ENCODE measurements at regions not wholly inside any gene's neighbourhood (a gene's known extent, or its start where the extent isn't known, plus 50 kb on each side); places are given as distances from the start of the nearest gene placed in this dataset.
A peak's percentile ranks its signal among the peaks of the same experiment; 100 is the strongest.

DNA sequence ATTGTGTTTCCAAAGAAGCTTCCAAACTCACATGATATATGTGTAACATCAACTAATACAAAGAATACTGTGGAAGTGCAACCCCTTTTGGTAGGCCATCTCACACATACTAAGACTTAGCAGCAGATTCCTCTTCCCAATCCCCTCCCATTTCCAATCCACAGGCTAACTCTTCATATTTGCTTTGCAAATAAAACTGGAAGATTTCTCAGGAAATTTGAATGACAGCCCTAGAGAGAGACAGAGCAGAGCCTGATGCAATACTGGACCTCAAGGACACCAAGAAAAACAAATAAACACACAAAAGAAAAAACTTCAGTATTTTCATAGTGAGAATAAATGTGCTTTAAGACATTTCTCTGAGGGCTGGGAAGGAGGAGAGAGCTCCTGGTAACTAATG, 190.2 kb upstream of the BRINP3 start:
- H3K27me3 ChIP-seq (ENCODE audit: control insufficient read depth in 1 of 2, insufficient read depth in 2 of 2, low read length in 2 of 2): no peaks in the 10 kb centered on the region
- no peak overlapping the region for H2AFZ ChIP-seq (ENCODE audit: low read length)
- no peak overlapping the region for H3K9ac ChIP-seq (ENCODE audit: insufficient read depth, low read depth, low read length)
- H3K36me3 ChIP-seq (replicated peaks in 1 of 2; ENCODE audit: control insufficient read depth in 1 of 2, insufficient read depth in 2 of 2, low read length in 2 of 2): no peaks in the 10 kb centered on the region
- H3K79me2 ChIP-seq (ENCODE audit: insufficient read depth, low read length): no peaks in the 10 kb centered on the region
- DNase-seq (ENCODE audit: low spot score): peak; percentile 35
- ATAC-seq: peak; percentile 82
- CTCF ChIA-PET (ENCODE audit: low intra/inter-chr PET ratio, low total read pairs): no interaction called here
- in situ Hi-C loops (cut with HindIII; ENCODE audit: extremely low pct_ligation_motif_present, low pct_unique_long_range_greater_than_20kb) (no loop called here), intact Hi-C loops (cut with micrococcal nuclease; ENCODE audit: unreplicated experiment) (no loop called here)
- no peak overlapping the region for H3K4me3 ChIP-seq (replicated peaks in 1 of 3; ENCODE audit: insufficient read depth in 1 of 3, low read depth in 2 of 3, low read length in 3 of 3)
- no TSS peak for BruUV-seq (replicated peaks)
- no peaks in the 10 kb centered on the region for H3K9me3 ChIP-seq (ENCODE audit: low read length)
- H3K4me1 ChIP-seq (ENCODE audit: insufficient read depth, low read length): peaks cover 10% of the 10 kb centered on the region
- peak; percentile 51 for FAIRE-seq
- H4K20me1 ChIP-seq (ENCODE audit: insufficient read depth, low read length): no peaks in the 10 kb centered on the region
- H3K27ac ChIP-seq (ENCODE audit: extremely low read length, insufficient read depth, low read length): no peak overlapping the region
- POLR2A ChIA-PET: no interaction called here
- H3K4me2 ChIP-seq (ENCODE audit: low read depth, low read length): no peak overlapping the region
- TF ChIP-seq PBX2 (CRISPR knock-in tag; IDR thresholded peaks at IDR 0.05) (peak; percentile 66; the same call in 1 of the 2 replicates), BCL6 (CRISPR knock-in tag; IDR thresholded peaks at IDR 0.05) (peak; percentile 73), FOXJ3 (CRISPR knock-in tag; IDR thresholded peaks at IDR 0.05; ENCODE audit: borderline replicate concordance) (peak; percentile 55; the same call in 1 of the 2 replicates), ZFP36L1 (CRISPR knock-in tag; IDR thresholded peaks at IDR 0.05) (no peak), FOXA3 (CRISPR knock-in tag; IDR thresholded peaks at IDR 0.05) (0 out of 2 replicates have a peak, but pooled peaks have one; percentile 8), CEBPG (CRISPR knock-in tag; IDR thresholded peaks at IDR 0.05) (peak; percentile 72), SOX6 (IDR thresholded peaks at IDR 0.05) (no peak), SOX6 (CRISPR knock-in tag; IDR thresholded peaks at IDR 0.05) (0 out of 2 replicates have a peak, but pooled peaks have one; percentile 22), ZNF546 (CRISPR knock-in tag; conservative IDR thresholded peaks at IDR 0.05) (no peak), ZNF766 (CRISPR knock-in tag; IDR thresholded peaks at IDR 0.05; ENCODE audit: borderline replicate concordance) (no peak), EP300 (IDR thresholded peaks at IDR 0.05; ENCODE audit: low read depth in 2 of 2, low read length in 2 of 2) (0 out of 4 replicates have a peak, but pooled peaks of 1 of the 2 experiments have one; percentile 18), EP300 (CRISPR knock-in tag; IDR thresholded peaks at IDR 0.05; ENCODE audit: borderline replicate concordance) (no peak), CCAR2 (optimal IDR thresholded peaks at IDR 0.05; ENCODE audit: low read depth, low read length) (no peak), SOX13 (IDR thresholded peaks at IDR 0.05) (no peak), SOX13 (CRISPR knock-in tag; conservative IDR thresholded peaks at IDR 0.05 in 1 of 2, IDR thresholded peaks at IDR 0.05 in 1 of 2) (peak in 1 of 2 experiments; percentile 44; a peak in 2 of 4 replicates), GATAD2A (CRISPR knock-in tag; IDR thresholded peaks at IDR 0.05) (peak; percentile 72)
- TF ChIP-seq, protein P1, sequence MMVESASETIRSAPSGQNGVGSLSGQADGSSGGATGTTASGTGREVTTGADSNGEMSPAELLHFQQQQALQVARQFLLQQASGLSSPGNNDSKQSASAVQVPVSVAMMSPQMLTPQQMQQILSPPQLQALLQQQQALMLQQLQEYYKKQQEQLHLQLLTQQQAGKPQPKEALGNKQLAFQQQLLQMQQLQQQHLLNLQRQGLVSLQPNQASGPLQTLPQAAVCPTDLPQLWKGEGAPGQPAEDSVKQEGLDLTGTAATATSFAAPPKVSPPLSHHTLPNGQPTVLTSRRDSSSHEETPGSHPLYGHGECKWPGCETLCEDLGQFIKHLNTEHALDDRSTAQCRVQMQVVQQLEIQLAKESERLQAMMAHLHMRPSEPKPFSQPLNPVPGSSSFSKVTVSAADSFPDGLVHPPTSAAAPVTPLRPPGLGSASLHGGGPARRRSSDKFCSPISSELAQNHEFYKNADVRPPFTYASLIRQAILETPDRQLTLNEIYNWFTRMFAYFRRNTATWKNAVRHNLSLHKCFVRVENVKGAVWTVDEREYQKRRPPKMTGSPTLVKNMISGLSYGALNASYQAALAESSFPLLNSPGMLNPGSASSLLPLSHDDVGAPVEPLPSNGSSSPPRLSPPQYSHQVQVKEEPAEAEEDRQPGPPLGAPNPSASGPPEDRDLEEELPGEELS (CRISPR knock-in tag; IDR thresholded peaks at IDR 0.05): peak; percentile 46; the same call in 1 of the 2 replicates
- TF ChIP-seq, protein P2, sequence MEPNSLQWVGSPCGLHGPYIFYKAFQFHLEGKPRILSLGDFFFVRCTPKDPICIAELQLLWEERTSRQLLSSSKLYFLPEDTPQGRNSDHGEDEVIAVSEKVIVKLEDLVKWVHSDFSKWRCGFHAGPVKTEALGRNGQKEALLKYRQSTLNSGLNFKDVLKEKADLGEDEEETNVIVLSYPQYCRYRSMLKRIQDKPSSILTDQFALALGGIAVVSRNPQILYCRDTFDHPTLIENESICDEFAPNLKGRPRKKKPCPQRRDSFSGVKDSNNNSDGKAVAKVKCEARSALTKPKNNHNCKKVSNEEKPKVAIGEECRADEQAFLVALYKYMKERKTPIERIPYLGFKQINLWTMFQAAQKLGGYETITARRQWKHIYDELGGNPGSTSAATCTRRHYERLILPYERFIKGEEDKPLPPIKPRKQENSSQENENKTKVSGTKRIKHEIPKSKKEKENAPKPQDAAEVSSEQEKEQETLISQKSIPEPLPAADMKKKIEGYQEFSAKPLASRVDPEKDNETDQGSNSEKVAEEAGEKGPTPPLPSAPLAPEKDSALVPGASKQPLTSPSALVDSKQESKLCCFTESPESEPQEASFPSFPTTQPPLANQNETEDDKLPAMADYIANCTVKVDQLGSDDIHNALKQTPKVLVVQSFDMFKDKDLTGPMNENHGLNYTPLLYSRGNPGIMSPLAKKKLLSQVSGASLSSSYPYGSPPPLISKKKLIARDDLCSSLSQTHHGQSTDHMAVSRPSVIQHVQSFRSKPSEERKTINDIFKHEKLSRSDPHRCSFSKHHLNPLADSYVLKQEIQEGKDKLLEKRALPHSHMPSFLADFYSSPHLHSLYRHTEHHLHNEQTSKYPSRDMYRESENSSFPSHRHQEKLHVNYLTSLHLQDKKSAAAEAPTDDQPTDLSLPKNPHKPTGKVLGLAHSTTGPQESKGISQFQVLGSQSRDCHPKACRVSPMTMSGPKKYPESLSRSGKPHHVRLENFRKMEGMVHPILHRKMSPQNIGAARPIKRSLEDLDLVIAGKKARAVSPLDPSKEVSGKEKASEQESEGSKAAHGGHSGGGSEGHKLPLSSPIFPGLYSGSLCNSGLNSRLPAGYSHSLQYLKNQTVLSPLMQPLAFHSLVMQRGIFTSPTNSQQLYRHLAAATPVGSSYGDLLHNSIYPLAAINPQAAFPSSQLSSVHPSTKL (CRISPR knock-in tag; IDR thresholded peaks at IDR 0.05): 0 out of 2 replicates have a peak, but pooled peaks have one; percentile 38
- TF ChIP-seq, protein P3, sequence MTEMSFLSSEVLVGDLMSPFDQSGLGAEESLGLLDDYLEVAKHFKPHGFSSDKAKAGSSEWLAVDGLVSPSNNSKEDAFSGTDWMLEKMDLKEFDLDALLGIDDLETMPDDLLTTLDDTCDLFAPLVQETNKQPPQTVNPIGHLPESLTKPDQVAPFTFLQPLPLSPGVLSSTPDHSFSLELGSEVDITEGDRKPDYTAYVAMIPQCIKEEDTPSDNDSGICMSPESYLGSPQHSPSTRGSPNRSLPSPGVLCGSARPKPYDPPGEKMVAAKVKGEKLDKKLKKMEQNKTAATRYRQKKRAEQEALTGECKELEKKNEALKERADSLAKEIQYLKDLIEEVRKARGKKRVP (CRISPR knock-in tag; IDR thresholded peaks at IDR 0.05): peak in 1 of 2 experiments; percentile 93; a peak in 2 of 4 replicates

Data from HepG2 (cell line).